OCI-LY1 (cell line): ENCODE measurements at regions not wholly inside any gene's neighbourhood (a gene's known extent, or its start where the extent isn't known, plus 50 kb on each side); places are given as distances from the start of the nearest gene placed in this dataset.

Experiments
- CTCF ChIP-seq: fragments of 200-600 bp; sonication (generic), shearing (Covaris generic); IDR thresholded peaks from 2 replicates; pipeline ENCODE4 v1.5.1; 2017; ENCODE audit warnings: mild to moderate bottlenecking, antibody characterized with exemption, low read length, moderate library complexity, mixed read lengths
- EZH2 ChIP-seq: fragments of 200-600 bp; sonication (generic), shearing (Covaris generic); IDR thresholded peaks from 2 replicates; pipeline ENCODE4 v1.8.0; 2017; ENCODE audit warnings: borderline replicate concordance, mixed run types, mild to moderate bottlenecking, antibody characterized with exemption, low read length, moderate library complexity, mixed read lengths

- TF ChIP-seq CTCF, result no peak
- no peak for TF ChIP-seq EZH2
Measured at GRCh38 chr12:90499795-90500194, 455.2 kb downstream of the CCER1 start.
